IMR-90 (cell line): ENCODE measurements at regions not wholly inside any gene's neighbourhood (a gene's known extent, or its start where the extent isn't known, plus 50 kb on each side); places are given as distances from the start of the nearest gene placed in this dataset.

Experiments
- ATAC-seq: fragments of 200-7000 bp; cut with Tn5 transposase; 2 replicates; pipeline ENCODE4 v1.9.1; 2020; ENCODE audit warnings: low read depth, mild to moderate bottlenecking, moderate library complexity
- BruUV-seq: library from RNA; stranded (reverse); fragments of 400-500 nt; replicated peaks from 2 replicates; lab custom pipeline; 2021; lab: Mats Ljungman, UMichigan
- CTCF ChIA-PET: fragments of 300-600 bp; formaldehyde crosslinking; extraction: SDS; loops from one replicate; lab custom pipeline; 2021; ENCODE audit warnings: antibody characterized with exemption; lab: Yijun Ruan, JAX
- POLR2A ChIA-PET: fragments of 300-600 bp; sonication (Branson Sonifier 250); formaldehyde crosslinking; loops from one replicate; lab custom pipeline; 2022; ENCODE audit warnings: antibody characterized with exemption; ENCODE audit not compliant: unreplicated experiment; lab: Charles Lee
- DNase-seq: peaks from one replicate; pipeline ENCODE4 v3.0.0; 2013
- H2AFZ ChIP-seq: replicated peaks from 2 replicates; pipeline ENCODE3; 2013; ENCODE audit warnings: low read length, mild to moderate bottlenecking; ENCODE audit not compliant: poor library complexity
- H2AK5ac ChIP-seq: 2 replicates; pipeline ENCODE4 v1.6.1; 2013; ENCODE audit warnings: low read depth, low read length, inconsistent platforms
- H2AK9ac ChIP-seq: replicated peaks from 2 replicates; pipeline ENCODE3; 2013; ENCODE audit warnings: mild to moderate bottlenecking, low read depth, low read length, moderate library complexity; ENCODE audit not compliant: poor library complexity
- H2BK120ac ChIP-seq: 2 replicates; pipeline ENCODE4 v1.6.1; 2013; ENCODE audit warnings: low read depth, low read length, inconsistent platforms
- H2BK15ac ChIP-seq: 3 replicates; pipeline ENCODE4 v1.6.1; 2013; ENCODE audit warnings: low read depth, low read length, inconsistent platforms
- H2BK20ac ChIP-seq: 2 replicates; pipeline ENCODE4 v1.6.1; 2013; ENCODE audit warnings: low read depth, mild to moderate bottlenecking, inconsistent platforms, low read length, moderate library complexity
- H2BK5ac ChIP-seq: 2 replicates; pipeline ENCODE4 v1.6.1; 2013; ENCODE audit warnings: mild to moderate bottlenecking, low read depth, low read length, inconsistent platforms; ENCODE audit not compliant: poor library complexity, severe bottlenecking
- H3K14ac ChIP-seq: replicated peaks from 2 replicates; pipeline ENCODE4 v1.6.1; 2013; ENCODE audit warnings: low read depth, low read length, inconsistent platforms
- H3K18ac ChIP-seq: 2 replicates; pipeline ENCODE4 v1.6.1; 2013; ENCODE audit warnings: low read depth, low read length, control low read depth
- H3K23ac ChIP-seq: 2 replicates; pipeline ENCODE4 v1.6.1; 2013; ENCODE audit warnings: low read depth, low read length, inconsistent platforms
- H3K27ac ChIP-seq: 2 replicates; pipeline ENCODE4 v1.5.1; 2013; ENCODE audit warnings: mild to moderate bottlenecking, control low read depth, low read length; ENCODE audit not compliant: insufficient read depth
- H3K27me3 ChIP-seq: 2 replicates; pipeline ENCODE4 v1.6.1; 2013; ENCODE audit warnings: low read length; ENCODE audit not compliant: control insufficient read depth, insufficient read depth
- H3K36me3 ChIP-seq: 2 replicates; pipeline ENCODE4 v1.6.1; 2013; ENCODE audit warnings: low read length, mixed read lengths; ENCODE audit not compliant: control insufficient read depth, insufficient read depth
- H3K4ac ChIP-seq: 2 replicates; pipeline ENCODE4 v1.6.1; 2013; ENCODE audit warnings: low read depth, low read length, inconsistent platforms
- H3K4me1 ChIP-seq: 2 replicates; pipeline ENCODE4 v1.6.1; 2013; ENCODE audit warnings: low read length, mixed read lengths; ENCODE audit not compliant: control insufficient read depth, insufficient read depth
- H3K4me2 ChIP-seq: 2 replicates; pipeline ENCODE4 v1.6.1; 2013; ENCODE audit warnings: low read depth, mild to moderate bottlenecking, control low read depth, low read length, moderate library complexity
- H3K4me3 ChIP-seq: 2 replicates; pipeline ENCODE4 v1.5.1; 2013; ENCODE audit warnings: low read depth, mild to moderate bottlenecking, control low read depth, low read length, moderate library complexity; ENCODE audit not compliant: insufficient read depth
- H3K56ac ChIP-seq: 2 replicates; pipeline ENCODE4 v1.6.1; 2013; ENCODE audit warnings: low read length, inconsistent platforms; ENCODE audit not compliant: insufficient read depth; ENCODE audit errors: extremely low read depth
- H3K79me1 ChIP-seq, 2 experiments: 2 replicates each; pipeline ENCODE4 v1.6.1; 2013; ENCODE audit warnings: low read length in 2 of 2, inconsistent platforms in 1 of 2, low read depth in 1 of 2
- H3K9ac ChIP-seq: 2 replicates; pipeline ENCODE4 v1.6.1; 2013; ENCODE audit warnings: low read depth, low read length, control low read depth
- H3K9me1 ChIP-seq: 2 replicates; pipeline ENCODE4 v1.6.1; 2013; ENCODE audit warnings: low read length, inconsistent platforms; ENCODE audit not compliant: insufficient read depth
- H3K9me3 ChIP-seq: 2 replicates; pipeline ENCODE4 v1.6.1; 2013; ENCODE audit warnings: low read length; ENCODE audit not compliant: control insufficient read depth, insufficient read depth
- H4K20me1 ChIP-seq: 2 replicates; pipeline ENCODE4 v1.6.1; 2013; ENCODE audit warnings: low read length, inconsistent platforms; ENCODE audit not compliant: insufficient read depth
- H4K5ac ChIP-seq: 2 replicates; pipeline ENCODE4 v1.6.1; 2013; ENCODE audit warnings: mild to moderate bottlenecking, low read depth, low read length, control low read depth
- H4K8ac ChIP-seq, 2 experiments: 2 replicates each; pipeline ENCODE4 v1.6.1; 2013; ENCODE audit warnings: low read depth in 2 of 2, low read length in 2 of 2, control low read depth in 1 of 2, inconsistent platforms in 1 of 2
- H4K91ac ChIP-seq: 2 replicates; pipeline ENCODE4 v1.6.1; 2013; ENCODE audit warnings: low read depth, low read length, inconsistent platforms; ENCODE audit not compliant: insufficient read depth
- BHLHE40 ChIP-seq: fragments of 150-350 bp; IDR thresholded peaks from 2 replicates; pipeline ENCODE4 v1.6.1; 2016; ENCODE audit warnings: mild to moderate bottlenecking, low read depth, low read length
- CHD1 ChIP-seq: IDR thresholded peaks from 2 replicates; pipeline ENCODE4 v1.6.1; 2012; ENCODE audit warnings: low read depth, low read length, improper control_type of control experiment
- CTCF ChIP-seq: conservative IDR thresholded peaks from 2 replicates; pipeline ENCODE4 v1.5.1; 2012; ENCODE audit warnings: mild to moderate bottlenecking, low read depth, low read length, improper control_type of control experiment
- MXI1 ChIP-seq: IDR thresholded peaks from 2 replicates; pipeline ENCODE4 v1.6.1; 2012; ENCODE audit warnings: low read depth, mild to moderate bottlenecking, low read length, moderate library complexity, borderline replicate concordance
- POLR2A ChIP-seq: IDR thresholded peaks from 2 replicates; pipeline ENCODE4 v1.6.1; 2012; ENCODE audit warnings: mild to moderate bottlenecking, low read depth, low read length
- RFX5 ChIP-seq: IDR thresholded peaks from 2 replicates; pipeline ENCODE4 v1.8.0; 2012; ENCODE audit warnings: low read depth, mild to moderate bottlenecking, low read length, moderate library complexity
- WGBS, 2 experiments: methylation state at CpG; one replicate each; pipeline versions ENCODE4 v1.1.5 to v1.1.7; 2013; ENCODE audit warnings: missing lambda C conversion rate in 2 of 2; ENCODE audit not compliant: insufficient read length in 1 of 2; ENCODE audit errors: extremely low coverage in 2 of 2; 5-methylcytosine and 5-hydroxymethylcytosine counted together
- dilution Hi-C: fragments of 300-500 bp; cut with HindIII; formaldehyde crosslinking; loops from one replicate; pipeline ENCODE4 v1.14.3; 2018; ENCODE audit warnings: low sequenced_read_pairs; ENCODE audit not compliant: unreplicated experiment
- in situ Hi-C: fragments of 300-500 bp; cut with MboI; formaldehyde crosslinking; loops from 3 replicates; pipeline ENCODE4 v1.14.3; 2019; ENCODE audit warnings: low sequenced_read_pairs, inconsistent platforms, mixed read lengths
- intact Hi-C: fragments of 100-400 bp; cut with micrococcal nuclease; formaldehyde crosslinking; loops from 2 replicates; pipeline ENCODE4 v1.10.0; 2022

GRCh38 chrX:109301177-109301576, 180.7 kb downstream of the GUCY2F start:
- Histone ChIP-seq H3K27ac (no peak overlapping the region), H4K20me1 (no peaks in the 10 kb centered on the region), H4K5ac (no peak overlapping the region), H3K4me3 (no peak overlapping the region), H3K9me1 (no peaks in the 10 kb centered on the region), H3K79me1 (no peaks in the 10 kb centered on the region), H3K9me3 (no peaks in the 10 kb centered on the region), H2BK15ac (no peak overlapping the region), H3K23ac (no peak overlapping the region), H2AK9ac (no peak overlapping the region), H3K4me2 (no peak overlapping the region), H3K4ac (no peak overlapping the region), H3K36me3 (no peaks in the 10 kb centered on the region), H2BK120ac (no peak overlapping the region), H2BK5ac (no peak overlapping the region), H2BK20ac (no peak overlapping the region), H3K9ac (no peak overlapping the region), H2AK5ac (no peak overlapping the region), H2AFZ (no peak overlapping the region), H4K8ac (no peak overlapping the region), H3K18ac (no peak overlapping the region), H4K91ac (no peak overlapping the region), H3K4me1 (no peaks in the 10 kb centered on the region), H3K56ac (no peak overlapping the region), H3K27me3 (peaks cover 3% of the 10 kb centered on the region), H3K14ac (no peak overlapping the region)
- in situ Hi-C loops, result no loop called here
- BruUV-seq, result no TSS peak
- no peak for ATAC-seq
- DNase-seq, result no peak
- ChIA-PET CTCF (no interaction called here), POLR2A (no interaction called here)
- no CpG with 5 or more reads among the region's 2 CpGs for WGBS, 2 experiments
- intact Hi-C loops, result no loop called here
- TF ChIP-seq CHD1 (no peak), BHLHE40 (no peak), MXI1 (no peak), POLR2A (no peak), CTCF (no peak), RFX5 (no peak)
- dilution Hi-C loops, result no loop called here
